Effector memory CD4-positive, alpha-beta T cell (primary cell): ENCODE measurements at regions not wholly inside any gene's neighbourhood (a gene's known extent, or its start where the extent isn't known, plus 50 kb on each side); places are given as distances from the start of the nearest gene placed in this dataset.

Experiments used
- DNase-seq, 3 donors: peaks; one replicate each; pipeline ENCODE4 v3.0.0-alpha.2; 2020
- H3K27ac ChIP-seq: 2 replicates; pipeline ENCODE4 v1.7.0; 2013; ENCODE audit warnings: mild to moderate bottlenecking, low read length, moderate library complexity; ENCODE audit not compliant: insufficient read depth, poor library complexity, severe bottlenecking
- H3K27me3 ChIP-seq: replicated peaks from 2 replicates; pipeline ENCODE4 v1.7.0; 2013; ENCODE audit warnings: mild to moderate bottlenecking, low read length; ENCODE audit not compliant: insufficient read depth, control insufficient read depth, poor library complexity, severe bottlenecking
- H3K36me3 ChIP-seq: 2 replicates; pipeline ENCODE4 v1.7.0; 2013; ENCODE audit warnings: mild to moderate bottlenecking, low read length, moderate library complexity; ENCODE audit not compliant: control insufficient read depth, insufficient read depth
- H3K4me1 ChIP-seq: 2 replicates; pipeline ENCODE4 v1.7.0; 2013; ENCODE audit warnings: low read length, mild to moderate bottlenecking; ENCODE audit not compliant: control insufficient read depth, insufficient read depth, poor library complexity, severe bottlenecking
- H3K4me3 ChIP-seq: 2 replicates; pipeline ENCODE4 v1.7.0; 2013; ENCODE audit warnings: low read length, low read depth, mild to moderate bottlenecking; ENCODE audit not compliant: insufficient read depth, poor library complexity, severe bottlenecking
- H3K9me3 ChIP-seq: 2 replicates; pipeline ENCODE4 v1.7.0; 2013; ENCODE audit warnings: mild to moderate bottlenecking, low read length, moderate library complexity; ENCODE audit not compliant: control insufficient read depth

DNA sequence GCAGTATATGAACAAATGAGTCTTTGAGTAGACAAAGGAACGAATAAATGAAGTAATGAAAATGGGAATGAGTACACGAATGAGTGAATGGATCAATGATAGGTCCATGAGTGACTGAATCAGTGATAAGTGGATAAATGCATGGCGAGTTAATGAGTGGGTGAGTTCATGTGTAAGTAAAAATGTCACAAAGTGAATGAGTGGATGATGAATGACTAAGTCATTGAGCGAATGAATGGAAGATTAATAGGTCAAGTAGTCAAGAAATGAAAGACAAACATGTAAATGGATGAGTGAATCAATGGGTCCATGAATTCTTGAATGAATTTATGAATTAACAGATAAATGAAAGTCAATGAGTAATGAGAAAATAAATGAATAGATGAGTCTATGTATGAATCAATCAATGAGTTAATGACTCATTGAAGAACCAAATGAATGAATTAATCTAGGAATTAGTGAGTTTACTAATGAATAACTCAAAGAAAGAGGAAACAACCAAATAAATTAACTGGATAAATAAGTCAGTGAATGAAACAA lies 97.3 kb upstream of the RTL1 start:
- H3K4me3 ChIP-seq: no peak overlapping the region
- H3K27ac ChIP-seq: no peak overlapping the region
- H3K36me3 ChIP-seq: no peaks in the 10 kb centered on the region

DNA sequence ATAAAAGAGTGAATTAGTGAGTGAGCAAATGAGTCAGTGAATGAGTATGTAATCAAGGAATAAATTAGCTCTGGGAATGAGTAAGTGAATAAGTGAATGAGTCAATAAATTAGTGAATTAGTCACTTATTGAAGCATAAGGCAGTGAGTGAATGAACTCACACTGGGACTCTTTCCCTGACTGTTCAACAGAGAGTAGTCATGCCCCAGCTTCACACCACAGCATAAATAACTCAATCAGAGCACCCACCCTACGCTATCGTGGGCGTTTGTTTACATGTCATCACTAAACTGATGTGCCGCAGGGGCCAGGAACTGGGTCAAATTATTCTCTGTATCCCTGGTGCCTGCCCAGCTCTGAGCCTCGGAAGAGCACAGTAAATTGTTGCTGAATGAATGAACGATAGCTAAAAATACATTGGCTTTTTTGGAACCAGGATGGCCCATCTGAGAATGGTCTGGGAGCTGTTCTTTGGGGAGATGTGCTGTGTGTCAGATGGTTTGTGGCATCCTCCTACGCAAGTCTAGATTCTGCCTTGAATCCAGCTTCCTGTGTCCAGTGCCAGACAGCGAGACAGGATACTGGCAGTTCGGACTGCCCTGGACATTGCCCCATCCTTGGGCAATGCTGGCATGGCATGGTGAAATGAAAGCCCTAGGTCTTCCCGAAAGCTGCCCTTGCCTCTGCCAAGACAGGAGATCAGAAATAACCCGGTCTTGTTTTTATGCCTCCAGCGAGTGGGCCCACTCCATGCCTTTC lies 98.0 kb upstream of the RTL1 start:
- Histone ChIP-seq H3K4me1 (no peaks in the 10 kb centered on the region), H3K27ac (no peak overlapping the region), H3K4me3 (no peak overlapping the region), H3K36me3 (no peaks in the 10 kb centered on the region), H3K27me3 (no peaks in the 10 kb centered on the region), H3K9me3 (no peaks in the 10 kb centered on the region)
- DNase-seq: no peak

More for the DNA sequence above, 97.3 kb upstream of the RTL1 start:
- H3K4me1 ChIP-seq: no peaks in the 10 kb centered on the region
- DNase-seq: no peak
- no peaks in the 10 kb centered on the region for H3K9me3 ChIP-seq
- no peaks in the 10 kb centered on the region for H3K27me3 ChIP-seq

DNA sequence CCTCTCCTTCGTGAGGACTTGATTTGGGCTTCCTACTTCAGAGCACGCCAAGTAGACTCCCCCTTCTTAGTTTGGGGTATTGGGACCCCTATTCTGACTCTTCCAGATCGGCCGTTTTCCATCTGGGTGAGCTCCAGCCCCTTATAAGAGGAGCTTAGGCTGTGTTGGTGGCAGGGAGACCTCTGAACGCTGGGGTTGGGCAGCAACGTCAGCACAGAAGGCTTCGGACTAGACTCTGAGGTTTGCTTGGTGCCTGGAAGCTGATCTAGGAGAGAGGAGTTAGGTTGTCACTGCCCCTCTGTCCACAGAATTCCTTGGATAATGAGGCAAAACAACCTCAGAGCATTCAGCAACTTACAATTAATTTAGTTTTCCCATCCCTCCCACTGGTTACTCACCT lies 99.2 kb upstream of the RTL1 start:
- Histone ChIP-seq H3K27me3 (no peaks in the 10 kb centered on the region), H3K36me3 (no peaks in the 10 kb centered on the region), H3K9me3 (no peaks in the 10 kb centered on the region), H3K27ac (no peak overlapping the region), H3K4me3 (no peak overlapping the region), H3K4me1 (no peaks in the 10 kb centered on the region)
- DNase-seq: no peak

DNA sequence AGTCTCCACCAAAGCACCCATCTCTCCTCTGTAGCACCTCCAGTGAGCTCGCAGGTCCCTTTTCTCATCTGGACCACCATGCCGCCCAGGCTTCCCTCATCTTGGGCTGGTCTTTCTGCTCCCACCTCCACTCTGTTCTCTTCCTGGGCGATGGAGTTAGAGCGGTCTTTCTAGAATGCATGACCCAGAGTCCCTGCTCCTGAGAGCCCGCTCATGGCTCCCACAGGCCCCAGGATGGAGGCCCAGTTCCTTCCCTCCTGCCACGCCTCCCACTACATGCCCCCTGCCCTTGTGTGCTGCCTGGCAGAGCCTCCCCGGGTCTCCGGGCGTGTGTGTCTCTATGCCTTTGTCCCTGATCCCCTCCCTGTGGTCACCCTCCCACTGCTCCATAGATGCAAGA lies 100.7 kb upstream of the RTL1 start:
- no peaks in the 10 kb centered on the region for H3K36me3 ChIP-seq

DNA sequence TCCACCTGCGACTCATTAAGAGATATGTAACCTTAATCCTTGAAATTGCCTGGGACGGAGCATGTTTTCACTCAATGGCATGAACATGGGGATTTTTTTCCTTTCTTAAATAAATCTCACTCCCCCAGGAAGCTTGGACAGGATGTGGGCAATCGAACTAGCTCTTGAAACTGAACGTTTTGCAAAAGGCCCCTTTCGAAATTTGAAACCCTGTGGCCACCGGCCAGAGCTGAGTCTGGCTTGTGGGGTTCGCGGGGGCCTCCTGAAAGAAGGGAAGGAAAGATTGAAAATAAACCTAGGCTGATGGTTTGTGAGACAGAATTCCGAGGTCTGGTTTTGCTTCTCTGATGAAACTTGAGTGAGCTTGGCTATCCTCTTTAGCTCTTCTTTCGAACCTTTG lies 101.4 kb upstream of the RTL1 start:
- no peak overlapping the region for H3K27ac ChIP-seq
- H3K27me3 ChIP-seq: no peaks in the 10 kb centered on the region
- H3K4me3 ChIP-seq: no peak overlapping the region
- no peaks in the 10 kb centered on the region for H3K36me3 ChIP-seq
- no peaks in the 10 kb centered on the region for H3K9me3 ChIP-seq
- H3K4me1 ChIP-seq: no peaks in the 10 kb centered on the region
- DNase-seq: no peak

More for the DNA sequence above, 100.7 kb upstream of the RTL1 start:
- no peak overlapping the region for H3K4me3 ChIP-seq
- H3K9me3 ChIP-seq: no peaks in the 10 kb centered on the region
- H3K27me3 ChIP-seq: no peaks in the 10 kb centered on the region
- H3K4me1 ChIP-seq: no peaks in the 10 kb centered on the region
- H3K27ac ChIP-seq: no peak overlapping the region
- no peak for DNase-seq

DNA sequence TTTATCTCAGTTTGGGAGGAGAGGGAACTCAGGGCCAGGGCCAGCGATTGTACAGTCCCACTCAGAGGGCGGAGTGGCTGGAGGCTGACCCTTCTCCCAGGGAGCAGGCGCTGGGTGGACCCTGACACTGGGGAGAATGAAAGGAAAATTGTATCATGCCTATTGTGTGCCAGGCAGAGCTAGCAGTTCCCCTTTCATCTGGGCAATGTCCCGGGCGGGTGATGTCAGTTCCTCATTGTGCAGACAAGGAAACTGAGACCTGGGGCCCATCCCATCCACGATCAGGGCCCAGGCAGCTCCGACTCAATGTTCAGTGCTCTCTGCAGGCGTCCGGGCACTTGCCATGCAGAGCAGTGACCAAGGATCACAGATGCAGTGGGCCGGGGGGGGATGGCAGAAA lies 101.9 kb upstream of the RTL1 start:
- Histone ChIP-seq H3K36me3 (no peaks in the 10 kb centered on the region), H3K4me1 (no peaks in the 10 kb centered on the region), H3K27me3 (no peaks in the 10 kb centered on the region), H3K4me3 (no peak overlapping the region), H3K9me3 (no peaks in the 10 kb centered on the region), H3K27ac (no peak overlapping the region)
- no peak for DNase-seq

DNA sequence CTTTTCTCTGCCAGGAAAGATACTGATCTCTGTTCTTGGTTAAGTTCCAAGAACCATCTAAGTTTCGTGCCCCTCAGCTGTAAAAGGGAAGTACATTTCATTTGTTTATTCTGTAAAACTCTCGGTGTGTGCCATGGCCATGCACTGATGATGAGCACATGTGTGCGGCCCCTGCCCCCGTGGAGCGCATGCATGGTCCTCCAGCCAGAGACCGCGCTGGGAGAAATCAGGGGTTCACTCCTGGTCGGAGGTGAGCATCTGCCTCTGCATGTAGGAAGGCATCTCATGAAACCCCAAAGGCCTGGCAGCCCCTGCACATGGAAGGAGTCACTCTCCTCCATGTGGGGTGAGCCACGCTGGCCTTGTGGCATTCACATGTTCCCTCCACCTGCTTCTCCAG lies 102.5 kb upstream of the RTL1 start:
- Histone ChIP-seq H3K4me1 (no peaks in the 10 kb centered on the region), H3K9me3 (no peaks in the 10 kb centered on the region), H3K36me3 (no peaks in the 10 kb centered on the region), H3K27ac (no peak overlapping the region), H3K4me3 (no peak overlapping the region), H3K27me3 (no peaks in the 10 kb centered on the region)
- no peak for DNase-seq

DNA sequence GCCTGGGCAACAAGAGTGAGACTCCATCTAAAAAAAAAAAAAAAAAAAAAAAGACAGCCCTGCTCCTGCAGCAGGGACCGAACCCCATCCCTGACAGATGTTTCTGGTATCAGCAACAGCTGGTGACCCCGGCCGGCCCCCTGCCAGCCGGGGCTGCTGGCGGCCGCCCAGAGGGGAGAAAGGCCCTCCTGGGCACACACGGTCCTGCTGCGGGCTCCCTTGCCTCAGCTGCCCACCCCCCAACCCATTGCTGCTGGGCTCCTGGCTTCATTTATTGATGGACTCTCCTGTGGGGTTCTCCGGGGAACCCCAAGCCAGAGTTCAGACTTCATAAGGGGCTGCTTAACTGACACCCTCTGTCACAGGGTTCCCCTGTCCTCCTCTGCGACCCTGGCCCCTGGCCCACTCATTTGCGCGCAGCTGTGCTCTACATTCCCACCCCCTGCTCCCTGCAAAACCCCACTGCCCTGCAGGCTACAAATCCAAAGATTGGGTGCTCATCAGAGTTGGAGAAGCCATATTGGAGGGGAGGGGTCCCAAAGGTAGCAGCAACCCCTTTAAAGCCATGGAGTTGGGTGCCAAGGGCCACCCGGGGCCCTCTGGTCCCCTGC lies 103.6 kb upstream of the RTL1 start:
- Histone ChIP-seq H3K9me3 (no peaks in the 10 kb centered on the region), H3K4me1 (no peaks in the 10 kb centered on the region), H3K36me3 (no peaks in the 10 kb centered on the region), H3K27me3 (no peaks in the 10 kb centered on the region), H3K4me3 (no peak overlapping the region), H3K27ac (no peak overlapping the region)
- DNase-seq: no peak

DNA sequence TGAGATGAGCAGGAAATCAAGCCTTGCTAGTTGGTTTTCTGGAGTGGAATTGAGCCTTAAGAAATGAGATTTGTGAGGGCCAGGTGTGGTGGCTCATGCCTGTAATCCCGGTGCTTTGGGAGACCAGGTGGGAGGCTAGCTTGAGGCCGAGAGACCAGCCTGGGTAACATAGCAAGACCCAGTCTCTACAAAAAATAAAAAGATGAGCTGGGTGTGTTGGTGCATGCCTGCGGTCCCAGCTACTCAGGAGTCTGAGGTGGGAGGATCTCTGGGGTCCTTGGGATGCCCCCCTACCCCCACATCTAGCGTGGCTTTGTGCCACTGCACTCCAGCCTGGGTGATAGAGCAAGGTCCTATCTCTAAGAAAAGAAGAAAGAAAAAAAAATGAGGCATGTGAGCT lies 104.2 kb upstream of the RTL1 start:
- no peaks in the 10 kb centered on the region for H3K36me3 ChIP-seq
- no peak for DNase-seq
- no peak overlapping the region for H3K27ac ChIP-seq
- no peak overlapping the region for H3K4me3 ChIP-seq
- no peaks in the 10 kb centered on the region for H3K4me1 ChIP-seq
- no peaks in the 10 kb centered on the region for H3K9me3 ChIP-seq
- H3K27me3 ChIP-seq: no peaks in the 10 kb centered on the region

DNA sequence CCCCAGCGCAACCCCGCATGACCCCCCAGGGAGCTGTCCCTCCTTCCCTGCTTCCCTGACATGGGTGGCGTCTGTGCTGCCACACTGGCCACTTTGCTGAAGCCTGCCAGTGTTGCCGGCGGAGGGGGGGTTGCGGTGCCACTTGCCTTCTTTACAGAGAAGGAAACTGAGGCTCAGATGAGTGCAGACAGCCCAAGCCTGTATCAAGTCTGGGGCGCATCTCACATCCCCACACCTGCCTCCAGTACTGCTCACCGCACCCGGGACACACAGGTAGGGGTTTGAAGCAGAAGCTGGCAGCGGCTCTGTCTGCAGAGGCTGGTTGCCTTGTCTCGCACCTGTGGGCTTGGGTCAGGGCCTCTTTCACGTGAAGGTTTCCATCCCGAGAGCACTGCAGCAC lies 104.7 kb upstream of the RTL1 start:
- DNase-seq: no peak

More for the DNA sequence above, 104.7 kb upstream of the RTL1 start:
- Histone ChIP-seq H3K4me3 (no peak overlapping the region), H3K27ac (no peak overlapping the region), H3K4me1 (no peaks in the 10 kb centered on the region), H3K9me3 (no peaks in the 10 kb centered on the region), H3K27me3 (no peaks in the 10 kb centered on the region), H3K36me3 (no peaks in the 10 kb centered on the region)
